H1 (cell line): ENCODE measurements at regions not wholly inside any gene's neighbourhood (a gene's known extent, or its start where the extent isn't known, plus 50 kb on each side); places are given as distances from the start of the nearest gene placed in this dataset.

Experiments
- CTCF ChIA-PET: fragments of 300-600 bp; sonication (Branson Sonifier 250); formaldehyde crosslinking; loops from one replicate; lab custom pipeline; 2021; ENCODE audit not compliant: partially characterized antibody; lab: Charles Lee
- POLR2A ChIA-PET: fragments of 300-600 bp; sonication (Branson Sonifier 250); formaldehyde crosslinking; loops from one replicate; lab custom pipeline; 2021; ENCODE audit warnings: inconsistent platforms; ENCODE audit not compliant: partially characterized antibody; lab: Charles Lee
- DNase-seq, 2 experiments: peaks; one replicate each; pipeline versions ENCODE4 v3.0.0 to v3.0.0-alpha.2; 2010 to 2022; ENCODE audit warnings: low spot score in 2 of 2, low read depth in 1 of 2, mixed read lengths in 1 of 2
- FAIRE-seq: peaks from 2 replicates; lab custom pipeline; 2011; peaks lifted over from hg19 to GRCh38; lab: Jason Lieb, UNC
- H2AFZ ChIP-seq: 2 replicates; pipeline ENCODE4 v1.8.1; 2012; ENCODE audit warnings: low read length, inconsistent platforms
- H2AK5ac ChIP-seq: 2 replicates; pipeline ENCODE4 v1.6.1; 2013; ENCODE audit warnings: low read depth, low read length
- H2BK120ac ChIP-seq: replicated peaks from 2 replicates; pipeline ENCODE3; 2013; ENCODE audit warnings: low read depth, low read length, inconsistent platforms
- H2BK12ac ChIP-seq: 2 replicates; pipeline ENCODE4 v1.6.1; 2013; ENCODE audit warnings: low read depth, low read length
- H2BK15ac ChIP-seq: 2 replicates; pipeline ENCODE4 v1.6.1; 2013; ENCODE audit warnings: low read length
- H2BK20ac ChIP-seq: 2 replicates; pipeline ENCODE4 v1.6.1; 2013; ENCODE audit warnings: low read length
- H2BK5ac ChIP-seq: 2 replicates; pipeline ENCODE4 v1.6.1; 2013; ENCODE audit warnings: low read depth, low read length
- H3K14ac ChIP-seq: 2 replicates; pipeline ENCODE4 v1.6.1; 2013; ENCODE audit warnings: inconsistent platforms; ENCODE audit not compliant: insufficient read length
- H3K18ac ChIP-seq: 2 replicates; pipeline ENCODE4 v1.6.1; 2013; ENCODE audit warnings: low read length; ENCODE audit errors: extremely low read depth
- H3K23ac ChIP-seq: 2 replicates; pipeline ENCODE4 v1.6.1; 2013; ENCODE audit warnings: inconsistent platforms; ENCODE audit not compliant: insufficient read length
- H3K23me2 ChIP-seq: 2 replicates; pipeline ENCODE4 v1.6.1; 2013; ENCODE audit warnings: low read depth, low read length
- H3K27ac ChIP-seq: 2 replicates; pipeline ENCODE4 v1.6.1; 2011; ENCODE audit warnings: low read depth, low read length, inconsistent platforms
- H3K27me3 ChIP-seq, 4 experiments: replicated peaks in 1 of 4; 1 replicate in 1 of 4; 2 replicates in 3 of 4; pipeline versions ENCODE4 v1.6.1 to v1.8.1; 2011 to 2013; ENCODE audit warnings: low read length in 3 of 4, mild to moderate bottlenecking in 3 of 4, inconsistent platforms in 2 of 4, mixed read lengths in 2 of 4, moderate library complexity in 1 of 4; ENCODE audit not compliant: control insufficient read depth in 3 of 4, insufficient read depth in 3 of 4; ENCODE audit errors: extremely low read depth in 1 of 4
- H3K36me3 ChIP-seq, 4 experiments: 2 replicates each; pipeline versions ENCODE4 v1.6.1 to v1.8.1; 2011 to 2013; ENCODE audit warnings: mild to moderate bottlenecking in 4 of 4, low read length in 3 of 4, moderate library complexity in 2 of 4, control low read depth in 1 of 4, inconsistent platforms in 1 of 4; ENCODE audit not compliant: insufficient read depth in 4 of 4, control insufficient read depth in 2 of 4
- H3K4ac ChIP-seq: replicated peaks from 2 replicates; pipeline ENCODE3; 2013; ENCODE audit warnings: low read length, low read depth, mixed read lengths, inconsistent platforms; ENCODE audit not compliant: insufficient read length
- H3K4me1 ChIP-seq, 4 experiments: replicated peaks in 1 of 4; 1 replicate in 1 of 4; 2 replicates in 3 of 4; pipeline versions ENCODE4 v1.6.1 to v1.8.1; 2011 to 2013; ENCODE audit warnings: low read length in 3 of 4, inconsistent platforms in 2 of 4, mixed read lengths in 1 of 4; ENCODE audit not compliant: insufficient read depth in 4 of 4, control insufficient read depth in 3 of 4
- H3K4me2 ChIP-seq, 2 experiments: 2 replicates each; pipeline versions ENCODE4 v1.6.1 to v1.8.1; 2011 to 2013; ENCODE audit warnings: low read depth in 2 of 2, low read length in 2 of 2, control low read depth in 1 of 2, inconsistent platforms in 1 of 2, mild to moderate bottlenecking in 1 of 2; ENCODE audit not compliant: insufficient read depth in 1 of 2
- H3K4me3 ChIP-seq, 4 experiments: fragments of 200-600, 300-600 bp in 1 of 4; sonication (generic), shearing (Covaris generic), sonication (Bioruptor Twin) in 1 of 4; 2 replicates each; pipeline versions ENCODE4 v1.5.1 to v1.8.1; 2011 to 2016; ENCODE audit warnings: low read length in 4 of 4, low read depth in 3 of 4, control low read depth in 2 of 4, inconsistent platforms in 2 of 4, mild to moderate bottlenecking in 2 of 4, mixed read lengths in 1 of 4, moderate library complexity in 1 of 4; ENCODE audit not compliant: insufficient read depth in 2 of 4; ENCODE audit errors: extremely low read depth in 1 of 4
- H3K56ac ChIP-seq: replicated peaks from 2 replicates; pipeline ENCODE3; 2013; ENCODE audit warnings: low read depth, mild to moderate bottlenecking, mixed read lengths, low read length, inconsistent platforms; ENCODE audit not compliant: insufficient read length
- H3K79me1 ChIP-seq: 2 replicates; pipeline ENCODE4 v1.6.1; 2013; ENCODE audit warnings: low read depth, low read length, control low read depth
- H3K79me2 ChIP-seq, 2 experiments: 2 replicates each; pipeline versions ENCODE4 v1.6.1 to v1.8.1; 2012 to 2013; ENCODE audit warnings: low read length in 2 of 2, mild to moderate bottlenecking in 2 of 2, inconsistent platforms in 1 of 2; ENCODE audit not compliant: insufficient read depth in 2 of 2, control insufficient read depth in 1 of 2
- H3K9ac ChIP-seq, 4 experiments: replicated peaks in 1 of 4; 1 replicate in 1 of 4; 2 replicates in 3 of 4; pipeline versions ENCODE4 v1.6.1 to v1.8.1; 2011 to 2013; ENCODE audit warnings: low read depth in 3 of 4, low read length in 3 of 4, control low read depth in 2 of 4, mild to moderate bottlenecking in 2 of 4, moderate library complexity in 2 of 4, inconsistent platforms in 1 of 4; ENCODE audit errors: extremely low read depth in 1 of 4
- H3K9me3 ChIP-seq, 2 experiments: 2 replicates each; pipeline versions ENCODE4 v1.6.1 to v1.8.1; 2012 to 2013; ENCODE audit warnings: mild to moderate bottlenecking in 2 of 2, moderate library complexity in 2 of 2, control low read depth in 1 of 2, inconsistent platforms in 1 of 2, low read depth in 1 of 2, low read length in 1 of 2, mixed read lengths in 1 of 2; ENCODE audit not compliant: insufficient read depth in 2 of 2
- H4K20me1 ChIP-seq, 2 experiments: replicated peaks in 1 of 2; 2 replicates each; pipeline versions ENCODE3 to v1.8.1; 2011 to 2013; ENCODE audit warnings: inconsistent platforms in 2 of 2, low read length in 2 of 2, mild to moderate bottlenecking in 1 of 2; ENCODE audit not compliant: insufficient read depth in 2 of 2, control insufficient read depth in 1 of 2
- H4K5ac ChIP-seq: 2 replicates; pipeline ENCODE4 v1.6.1; 2013; ENCODE audit warnings: low read length, low read depth, mixed read lengths, inconsistent platforms; ENCODE audit not compliant: insufficient read length
- H4K8ac ChIP-seq: 2 replicates; pipeline ENCODE4 v1.8.0; 2013; ENCODE audit warnings: mild to moderate bottlenecking, moderate library complexity, low read length, inconsistent platforms; ENCODE audit not compliant: insufficient read depth; ENCODE audit errors: extremely low read depth
- H4K91ac ChIP-seq: replicated peaks from 2 replicates; pipeline ENCODE3; 2013; ENCODE audit warnings: low read length, mixed read lengths, inconsistent platforms; ENCODE audit not compliant: insufficient read length
- BACH1 ChIP-seq: IDR thresholded peaks from 2 replicates; pipeline ENCODE4 v1.6.1; 2012; ENCODE audit warnings: low read length, improper control_type of control experiment
- BRCA1 ChIP-seq: IDR thresholded peaks from 2 replicates; pipeline ENCODE4 v1.6.1; 2012; ENCODE audit warnings: low read depth, low read length, improper control_type of control experiment
- JUN ChIP-seq: IDR thresholded peaks from 2 replicates; pipeline ENCODE4 v1.6.1; 2011; ENCODE audit warnings: low read depth, mild to moderate bottlenecking, improper control_type of control experiment, low read length
- POLR2A ChIP-seq, 2 experiments: IDR thresholded peaks; 1 replicate in 1 of 2; 2 replicates in 1 of 2; pipeline ENCODE4 v1.6.1; 2011; ENCODE audit warnings: low read depth in 2 of 2, low read length in 2 of 2, mild to moderate bottlenecking in 2 of 2; ENCODE audit errors: control extremely low read depth in 1 of 2
- POLR2AphosphoS5 ChIP-seq: IDR thresholded peaks from 2 replicates; pipeline ENCODE4 v1.6.1; 2011; ENCODE audit warnings: low read depth, low read length
- RNF2 ChIP-seq: fragments of 200-900, 300-1000 bp; sonication (generic); IDR thresholded peaks from 2 replicates; pipeline ENCODE4 v1.7.1; 2016; ENCODE audit warnings: borderline replicate concordance, low read depth, mild to moderate bottlenecking, antibody characterized with exemption, low read length; ENCODE audit not compliant: poor library complexity, severe bottlenecking; ENCODE audit errors: missing control alignments
- SAP30 ChIP-seq: fragments of 300-600 bp; sonication (generic); IDR thresholded peaks from 2 replicates; pipeline ENCODE4 v1.7.1; 2012; ENCODE audit warnings: low read length, moderate library complexity, mild to moderate bottlenecking, inconsistent platforms; ENCODE audit not compliant: insufficient read depth, insufficient replicate concordance
- SIRT6 ChIP-seq: IDR thresholded peaks from one replicate; pipeline ENCODE4 v1.7.1; 2012; ENCODE audit warnings: low read length, inconsistent platforms
- SP1 ChIP-seq: IDR thresholded peaks from 2 replicates; pipeline ENCODE4 v1.6.1; 2011; ENCODE audit warnings: low read depth, low read length
- SP2 ChIP-seq: IDR thresholded peaks from 2 replicates; pipeline ENCODE4 v1.6.1; 2012; ENCODE audit warnings: mild to moderate bottlenecking, low read length, inconsistent platforms
- SUZ12 ChIP-seq: fragments of 200-600 bp; sonication (generic); IDR thresholded peaks from 2 replicates; pipeline ENCODE4 v1.6.1; 2012; ENCODE audit warnings: mild to moderate bottlenecking, inconsistent platforms, low read length, moderate library complexity, mixed read lengths
- TBP ChIP-seq: IDR thresholded peaks from 2 replicates; pipeline ENCODE4 v1.6.1; 2011; ENCODE audit warnings: low read depth, low read length, improper control_type of control experiment
- USF2 ChIP-seq: IDR thresholded peaks from 2 replicates; pipeline ENCODE4 v1.6.1; 2011; ENCODE audit warnings: low read length, improper control_type of control experiment
- YY1 ChIP-seq: IDR thresholded peaks from 2 replicates; pipeline ENCODE4 v1.6.1; 2011; ENCODE audit warnings: low read depth, mild to moderate bottlenecking, low read length
- ZNF274 ChIP-seq: IDR thresholded peaks from 2 replicates; pipeline ENCODE4 v1.7.0; 2012; ENCODE audit warnings: low read length, borderline replicate concordance; ENCODE audit errors: extremely low read depth
- WGBS, 2 experiments: shearing (Covaris generic) in 1 of 2; methylation state at CpG; one replicate each; pipeline versions ENCODE4 v1.1.6 to v1.1.7; 2013 to 2015; ENCODE audit warnings: low lambda C conversion rate in 2 of 2, mixed read lengths in 2 of 2, inconsistent platforms in 1 of 2, low coverage in 1 of 2, missing lambda C conversion rate in 1 of 2; ENCODE audit not compliant: insufficient replicate concordance in 2 of 2, insufficient coverage in 1 of 2, insufficient read length in 1 of 2; ENCODE audit errors: extremely low coverage in 1 of 2, missing lambda C conversion rate in 1 of 2; 5-methylcytosine and 5-hydroxymethylcytosine counted together

GRCh38 chr2:43007901-43008300, 215.5 kb upstream of the HAAO start:
- no peak for FAIRE-seq
- peaks cover 0 to 3% (median 0%) of the 10 kb centered on the region in 4 experiments; a peak in 1 of 7 replicates for H3K4me1 ChIP-seq
- H3K27me3 ChIP-seq, result no peaks in the 10 kb centered on the region
- no peak overlapping the region for H4K8ac ChIP-seq
- no peak overlapping the region for H2AK5ac ChIP-seq
- no peaks in the 10 kb centered on the region for H3K79me1 ChIP-seq
- ChIA-PET CTCF (interaction anchor here (0.7 to 4.2 kb wide), 12 partner anchors 9 to 179 kb away, joined by 3 to 27 read pairs (median 3); no protein-coding TSS in a partner anchor), POLR2A (interaction anchor here (1.4 kb wide), 1 partner anchor 18 kb away, joined by 4 read pairs; no protein-coding TSS in a partner anchor)
- H3K36me3 ChIP-seq, result no peaks in the 10 kb centered on the region
- H3K79me2 ChIP-seq, result no peaks in the 10 kb centered on the region
- H3K9ac ChIP-seq, result no peak overlapping the region
- no peak overlapping the region for H2AFZ ChIP-seq
- no peak overlapping the region for H3K18ac ChIP-seq
- H2BK120ac ChIP-seq, result no peak overlapping the region
- H3K4ac ChIP-seq, result no peak overlapping the region
- H2BK20ac ChIP-seq, result no peak overlapping the region
- H3K14ac ChIP-seq, result no peak overlapping the region
- no peak overlapping the region for H3K56ac ChIP-seq
- no peaks in the 10 kb centered on the region for H4K20me1 ChIP-seq
- no peak overlapping the region for H4K91ac ChIP-seq
- no peak overlapping the region for H3K23ac ChIP-seq
- H3K23me2 ChIP-seq, result no peaks in the 10 kb centered on the region
- H2BK15ac ChIP-seq, result no peak overlapping the region
- H3K9me3 ChIP-seq, result peaks cover 2 to 5% of the 10 kb centered on the region in 2 experiments; a peak in 1 of 4 replicates
- H2BK12ac ChIP-seq, result no peak overlapping the region
- DNase-seq, result no peak
- no peak overlapping the region for H4K5ac ChIP-seq
- H3K4me2 ChIP-seq, result no peak overlapping the region
- no peak overlapping the region for H2BK5ac ChIP-seq
- H3K4me3 ChIP-seq, result no peak overlapping the region
- H3K27ac ChIP-seq, result no peak overlapping the region
- 95% methylated on average over 2 of the region's 2 CpGs; no CpG with 5 or more reads in 1 of the 2 experiments for WGBS, 2 experiments
- no peak for TF ChIP-seq SP1
- TF ChIP-seq SIRT6, result no peak
- no peak for TF ChIP-seq TBP
- no peak for TF ChIP-seq YY1
- TF ChIP-seq SAP30, result no peak
- no peak for TF ChIP-seq BACH1
- no peak for TF ChIP-seq SUZ12
- no peak for TF ChIP-seq USF2
- no peak for TF ChIP-seq RNF2
- no peak for TF ChIP-seq SP2
- no peak for TF ChIP-seq BRCA1
- TF ChIP-seq ZNF274, result no peak
- no peak for TF ChIP-seq POLR2A (IDR thresholded peaks at IDR 0.05; ENCODE audit: control extremely low read depth in 1 of 2, low read depth in 2 of 2, low read length in 2 of 2)
- TF ChIP-seq JUN, result no peak
- TF ChIP-seq POLR2AphosphoS5, result no peak
